GM21528 (cell line): ENCODE measurements at regions not wholly inside any gene's neighbourhood (a gene's known extent, or its start where the extent isn't known, plus 50 kb on each side); places are given as distances from the start of the nearest gene placed in this dataset.
"Not testable (repeated sequence)": the region's sequence is repeated elsewhere in the genome, so short reads cannot be mapped to it uniquely, and the experiment has no call there.

Experiments
- ATAC-seq: cut with Tn5 transposase; IDR thresholded peaks from one replicate; pipeline ENCODE4 v1.9.1; 2021; ENCODE audit warnings: mild to moderate bottlenecking, moderate library complexity; ENCODE audit not compliant: unreplicated experiment, low FRiP score

DNA sequence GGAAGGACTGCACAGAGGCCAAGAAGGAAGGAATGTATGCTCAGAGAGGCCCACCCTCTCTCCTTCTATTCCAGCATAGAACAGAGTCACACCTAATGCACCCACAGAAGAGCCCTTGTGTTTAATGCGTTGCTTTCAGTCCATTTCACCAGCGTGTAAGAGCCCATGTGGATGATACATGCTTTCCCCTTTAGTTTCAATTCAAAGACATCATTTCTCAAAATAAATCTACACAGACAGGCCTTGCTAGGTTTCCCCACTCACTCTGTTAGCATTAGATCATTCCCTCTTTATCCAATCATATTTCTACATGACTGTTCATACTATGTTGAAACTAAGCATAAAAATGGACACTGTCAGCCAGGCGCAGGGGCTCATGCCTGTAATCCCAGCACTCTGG, 331.5 kb downstream of the CEP170 start:
- ATAC-seq = not testable (repeated sequence)

DNA sequence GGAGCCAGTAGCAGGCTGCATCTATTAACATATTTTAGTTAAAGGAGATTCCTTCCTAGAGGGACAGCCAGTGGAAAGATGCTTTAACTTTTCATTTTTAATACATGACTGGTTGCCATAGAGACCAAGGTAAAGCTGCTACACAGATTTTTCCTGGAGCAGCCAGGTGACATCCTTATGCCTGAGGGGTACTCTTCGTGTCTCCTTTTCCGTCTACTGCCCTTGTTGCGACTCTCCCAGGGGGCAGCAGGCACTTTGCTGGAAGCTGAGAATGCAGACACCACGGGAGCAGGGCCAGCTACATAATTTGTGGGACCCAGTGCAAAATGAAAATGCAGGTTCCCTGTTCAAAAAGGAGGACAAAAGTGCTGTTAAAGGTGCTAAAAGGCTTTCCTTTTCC, 340.4 kb downstream of the CEP170 start:
- ATAC-seq = not testable (repeated sequence)

DNA sequence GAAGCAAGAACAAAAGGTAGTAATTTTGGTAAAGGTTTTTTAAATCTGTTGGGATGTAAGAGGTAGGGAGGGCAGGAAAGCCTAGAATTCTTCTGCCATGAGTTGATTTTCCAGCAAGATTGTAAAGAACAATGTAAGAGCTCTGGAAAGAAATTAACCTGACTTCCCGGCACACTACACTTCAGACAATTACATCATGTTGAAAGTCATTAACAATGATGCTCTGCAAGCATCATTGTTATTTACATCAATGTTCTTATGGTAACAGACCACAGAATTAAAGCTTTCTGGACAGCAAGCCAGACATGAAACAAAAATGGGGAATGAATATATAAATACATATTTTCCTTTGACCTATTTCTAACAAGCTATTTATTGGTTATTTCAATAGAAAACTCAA, 342.2 kb downstream of the CEP170 start:
- not testable (repeated sequence) for ATAC-seq

DNA sequence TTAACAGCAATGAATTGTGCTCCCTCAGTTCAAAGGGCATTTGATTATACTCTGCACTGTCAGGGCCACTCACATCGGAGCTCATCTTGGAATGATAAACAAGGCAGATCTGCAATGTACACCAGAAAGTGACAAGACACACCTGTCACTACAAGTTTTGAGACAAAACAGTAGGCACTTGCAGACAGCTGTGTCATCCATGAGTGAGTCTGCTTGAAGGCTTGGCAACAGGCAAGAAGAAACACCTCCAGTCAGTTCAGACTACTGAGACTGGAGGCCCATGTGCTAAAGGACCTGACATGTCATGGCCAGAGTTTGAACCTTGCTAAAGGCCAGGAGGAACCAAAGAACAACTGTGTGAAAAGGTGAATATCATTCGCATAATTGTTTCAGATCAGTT, 354.5 kb downstream of the CEP170 start:
- not testable (repeated sequence) for ATAC-seq

DNA sequence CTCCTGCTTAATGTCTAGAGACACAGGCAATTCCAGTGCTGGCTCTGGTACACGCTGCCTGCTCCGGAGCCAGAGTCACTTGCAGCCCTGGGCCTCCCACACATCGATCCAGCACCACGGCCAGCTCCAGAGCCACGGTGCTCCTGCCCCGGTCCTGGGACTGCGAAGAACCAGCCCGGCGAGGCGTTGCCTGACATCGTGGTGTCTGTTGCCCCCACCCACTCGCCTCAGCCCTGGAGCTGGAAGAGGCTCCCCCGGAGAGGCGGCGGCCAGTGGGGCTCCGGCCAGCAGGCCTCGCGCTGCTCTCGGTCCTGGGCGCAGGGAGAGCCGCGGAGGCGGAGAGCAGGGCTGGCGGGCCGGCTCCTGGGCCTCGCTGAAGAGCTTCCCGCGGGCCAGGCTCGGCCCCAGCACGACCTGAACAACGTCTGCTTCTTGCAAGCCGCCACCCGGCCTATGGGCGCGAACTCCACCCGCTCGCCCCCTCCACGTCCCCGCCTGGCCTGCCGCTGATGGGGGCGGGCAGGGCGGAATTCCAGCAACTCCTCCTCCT, 364.8 kb downstream of the CEP170 start:
- no peak for ATAC-seq

DNA sequence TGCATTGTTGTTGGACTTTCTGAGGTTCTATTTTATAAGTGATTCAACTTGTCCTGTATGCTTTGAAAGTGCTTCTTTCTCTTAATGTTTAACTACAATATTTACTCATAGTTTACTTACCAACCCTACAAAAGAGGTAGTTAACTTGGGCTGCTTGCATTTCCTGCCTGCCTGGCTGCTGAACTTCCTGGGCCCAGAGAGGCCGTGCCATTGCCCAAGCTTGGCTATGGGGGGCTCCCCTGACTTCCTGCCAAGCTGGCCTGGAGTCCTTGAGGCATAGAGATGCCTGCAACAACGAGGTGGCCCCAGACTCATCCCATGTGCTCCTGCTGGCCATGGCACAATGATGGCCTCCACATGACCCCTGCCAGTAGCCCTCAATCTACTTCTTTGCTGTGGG, 361.6 kb upstream of the PLD5 start:
- peak; percentile 93 for ATAC-seq

DNA sequence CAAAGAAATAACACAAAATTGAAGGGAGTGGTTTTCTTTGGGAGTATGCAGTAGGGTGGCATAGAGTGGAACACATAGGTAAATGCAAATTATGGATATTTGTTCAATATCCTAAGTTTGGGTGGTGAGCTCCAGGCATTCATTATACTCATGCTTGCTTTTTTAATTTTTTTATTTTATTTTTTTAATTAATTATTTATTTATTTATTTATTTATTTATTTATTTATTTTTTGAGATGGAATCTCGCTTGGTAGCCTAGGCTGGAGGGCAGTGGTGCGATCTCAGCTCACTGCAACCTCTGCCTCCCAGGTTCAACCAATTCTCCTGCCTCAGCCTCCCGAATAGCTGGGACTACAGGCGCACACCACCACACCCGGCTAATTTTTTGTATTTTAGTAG, 355.5 kb upstream of the PLD5 start:
- ATAC-seq = not testable (repeated sequence)

DNA sequence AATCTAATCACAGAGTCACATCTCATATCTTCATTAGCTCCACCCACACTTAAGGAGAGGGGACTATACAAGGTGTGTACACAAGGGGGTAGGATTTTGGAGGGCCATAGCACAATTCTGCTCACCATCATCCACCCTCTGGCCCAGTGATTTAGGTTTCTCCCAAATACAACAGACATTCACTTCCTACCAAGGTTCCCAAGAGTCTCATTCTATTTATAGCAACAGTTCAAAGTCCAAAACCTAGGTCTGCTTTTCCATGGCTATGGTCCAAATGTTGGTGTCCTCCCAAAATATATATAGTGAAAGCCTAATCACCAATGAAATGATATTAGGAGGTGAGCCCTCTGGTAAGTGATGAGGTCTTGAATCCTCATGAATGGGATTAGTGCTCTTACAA, 353.2 kb upstream of the PLD5 start:
- ATAC-seq = no peak

DNA sequence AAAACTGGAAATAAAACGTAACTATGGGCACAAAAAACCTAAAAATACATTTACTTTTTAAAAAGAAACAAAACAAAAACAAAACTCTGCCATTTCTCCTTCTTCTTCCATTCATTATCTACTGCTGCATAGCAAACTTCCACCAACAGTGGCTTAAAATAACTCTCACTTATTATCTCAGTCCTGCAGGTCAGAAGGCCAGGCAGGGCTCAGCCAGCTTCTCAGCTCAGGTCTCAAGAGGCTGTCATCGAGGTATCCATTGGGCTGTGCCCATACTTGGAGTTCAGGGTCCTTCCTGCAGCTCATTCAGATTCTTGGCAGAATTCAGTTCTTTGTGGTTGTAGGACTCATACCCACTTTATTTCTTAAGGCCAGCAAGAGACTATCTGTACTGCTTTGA, 352.7 kb upstream of the PLD5 start:
- ATAC-seq = no peak

DNA sequence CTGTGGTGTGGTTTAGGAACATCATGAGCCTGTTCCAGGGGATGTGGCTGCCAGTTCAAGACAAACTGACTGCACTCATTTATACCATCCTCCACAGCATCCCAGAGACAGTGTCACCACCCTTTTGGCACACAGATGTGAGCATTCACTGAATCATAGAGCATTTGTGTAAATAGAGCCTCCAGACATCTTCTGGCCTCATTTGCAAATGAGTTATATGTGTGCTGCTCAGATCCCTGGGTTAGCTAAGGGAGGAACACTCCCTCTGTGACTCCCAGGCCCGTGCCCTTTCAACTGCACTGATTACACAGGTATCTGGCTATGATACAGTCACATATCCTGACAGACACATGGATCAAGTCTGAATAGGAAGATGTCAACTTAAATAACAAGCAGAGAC, 351.5 kb upstream of the PLD5 start:
- ATAC-seq = no peak

DNA sequence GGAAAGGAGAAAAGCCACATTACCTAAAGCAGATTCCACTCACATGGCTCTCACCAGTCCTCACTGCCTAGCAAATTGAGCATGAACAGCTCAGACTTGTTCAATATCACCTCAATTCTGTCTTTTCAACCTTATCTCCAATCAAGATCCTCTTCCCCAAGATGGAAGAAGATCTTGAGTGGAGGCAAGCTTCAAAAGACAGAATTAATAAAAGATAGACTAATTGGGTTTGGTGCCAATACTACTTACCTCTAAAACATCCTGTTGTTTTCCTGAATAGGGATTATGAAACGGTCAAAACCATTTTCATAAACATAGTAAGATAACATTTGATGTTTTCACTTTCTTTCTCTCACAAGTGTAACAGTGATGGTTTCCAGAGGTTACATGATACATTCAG, 349.2 kb upstream of the PLD5 start:
- no peak for ATAC-seq

DNA sequence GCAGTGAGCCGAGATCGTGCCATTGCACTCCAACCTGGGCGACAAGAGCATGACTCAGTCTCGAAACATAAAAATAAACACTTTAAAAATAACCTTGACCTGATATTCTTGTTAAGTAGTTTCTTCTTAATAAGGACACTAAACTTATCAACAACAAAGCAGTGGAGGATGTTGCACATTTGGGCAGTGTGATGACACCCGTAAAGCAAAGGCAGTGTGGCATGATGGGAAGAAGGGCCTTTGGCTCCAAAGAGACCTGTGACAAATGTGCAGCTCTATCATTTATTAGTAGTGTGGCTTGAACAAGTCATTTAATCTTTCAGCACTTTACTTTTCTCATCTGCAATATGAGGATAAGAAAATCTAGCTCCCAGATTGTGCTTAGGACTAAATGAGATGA, 348.0 kb upstream of the PLD5 start:
- no peak for ATAC-seq

DNA sequence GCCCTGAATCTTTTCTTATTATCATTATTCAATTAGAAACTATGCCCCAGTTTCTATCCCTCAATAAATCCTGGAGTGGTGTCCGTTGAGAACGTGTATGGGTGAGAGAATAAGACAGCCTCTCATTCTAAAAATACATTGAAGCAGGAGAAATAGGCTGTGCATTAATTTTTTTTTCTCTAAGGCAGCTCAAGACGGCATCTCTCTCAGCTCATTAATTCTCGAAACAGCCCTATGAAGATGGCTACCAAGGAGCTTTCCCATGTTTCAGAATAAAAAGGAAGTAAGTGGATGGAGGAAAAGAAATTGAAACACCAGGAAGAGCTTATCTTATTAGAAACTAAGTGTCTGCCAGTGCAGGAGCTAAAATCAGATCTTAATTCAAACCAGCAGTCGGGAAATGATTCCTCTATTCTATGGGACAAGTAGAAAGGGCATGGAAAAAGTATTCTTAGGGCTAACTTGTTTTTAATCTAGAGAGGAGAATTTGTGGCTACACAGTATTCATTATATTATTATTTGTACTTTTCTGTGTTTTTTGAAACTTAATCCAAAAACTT, 347.1 kb upstream of the PLD5 start:
- no peak for ATAC-seq

DNA sequence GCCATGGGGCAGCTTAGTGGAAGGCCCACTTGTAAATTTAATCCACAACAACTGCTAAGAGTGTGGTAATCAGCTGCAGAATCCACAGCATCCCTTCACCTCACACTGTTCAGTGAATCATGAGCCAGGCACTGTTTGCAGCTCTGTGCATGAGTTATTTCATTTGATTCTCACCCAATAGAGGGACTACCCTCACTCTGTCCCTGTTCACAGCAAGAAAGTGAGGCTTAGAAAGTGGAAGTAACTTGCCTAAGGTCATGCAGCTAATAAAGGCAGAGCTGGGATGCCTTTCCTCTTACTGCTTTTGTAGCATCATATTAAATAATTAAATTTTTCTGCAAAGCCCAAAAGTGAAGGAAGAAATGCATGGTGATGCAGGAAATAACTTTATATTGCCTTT, 346.5 kb upstream of the PLD5 start:
- no peak for ATAC-seq

DNA sequence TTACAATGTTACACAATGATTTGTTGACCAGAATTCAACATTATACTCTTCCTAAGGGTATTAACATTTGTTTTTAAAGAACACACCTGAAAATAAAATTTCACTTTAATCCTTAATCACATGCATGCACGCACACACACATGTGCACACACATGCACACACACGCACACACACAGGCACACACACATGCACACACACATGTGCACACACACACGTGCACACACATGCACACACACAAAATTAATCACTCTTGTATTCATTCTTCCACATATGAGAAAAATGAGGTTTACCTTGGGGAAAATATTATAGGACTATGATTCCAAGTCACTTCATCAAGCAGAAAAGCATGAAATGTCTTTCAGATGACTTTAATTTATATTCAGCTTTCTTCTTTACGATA, 331.8 kb upstream of the PLD5 start:
- ATAC-seq = no peak

DNA sequence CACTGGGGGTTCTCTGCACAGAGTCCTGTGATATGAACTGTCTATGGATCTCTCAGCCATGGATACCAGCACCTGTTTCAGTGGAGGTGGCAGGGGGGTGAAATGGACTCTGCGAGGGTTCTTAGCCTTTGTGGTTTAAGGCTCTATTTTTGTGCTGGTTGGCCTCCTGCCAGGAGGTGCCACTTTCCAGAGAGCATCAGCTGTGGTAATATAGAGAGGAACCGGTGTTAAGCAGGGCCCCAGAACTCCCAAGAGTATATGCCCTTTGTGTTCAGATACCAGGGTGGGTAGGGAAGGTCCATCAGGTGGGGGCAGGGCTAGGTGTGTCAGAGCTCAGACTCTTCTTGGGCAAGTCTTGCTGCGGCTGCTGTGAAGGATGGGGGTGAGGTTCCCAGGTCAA, 330.0 kb upstream of the PLD5 start:
- ATAC-seq = no peak

DNA sequence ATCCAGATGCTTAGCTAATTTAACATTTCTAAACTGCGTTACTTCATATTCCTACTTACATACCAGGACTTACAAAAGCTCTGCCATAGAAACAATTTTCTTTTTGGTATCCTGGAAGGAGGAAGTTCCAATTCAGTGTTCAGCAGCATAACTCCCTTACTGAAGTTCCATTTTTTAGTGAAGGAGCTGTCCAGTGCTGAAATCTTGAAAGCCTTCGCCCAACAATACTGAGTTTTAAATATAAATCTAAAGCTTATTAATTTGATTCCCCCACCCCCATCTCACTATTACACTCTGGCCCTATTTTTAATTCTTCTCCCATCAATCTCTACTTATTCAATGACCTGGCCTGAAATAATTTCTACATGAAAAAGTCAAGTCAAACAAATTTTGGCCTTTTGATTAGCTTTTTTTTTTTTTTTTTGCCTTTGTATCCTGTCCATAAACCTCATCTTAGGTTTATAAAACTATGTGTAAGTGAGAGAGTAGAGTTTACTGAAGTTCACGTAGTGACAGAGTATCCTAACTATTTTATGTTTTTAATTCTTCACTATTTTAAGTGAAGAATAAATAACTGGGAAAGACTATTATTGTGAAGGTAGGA, 323.0 kb upstream of the PLD5 start:
- ATAC-seq = no peak

DNA sequence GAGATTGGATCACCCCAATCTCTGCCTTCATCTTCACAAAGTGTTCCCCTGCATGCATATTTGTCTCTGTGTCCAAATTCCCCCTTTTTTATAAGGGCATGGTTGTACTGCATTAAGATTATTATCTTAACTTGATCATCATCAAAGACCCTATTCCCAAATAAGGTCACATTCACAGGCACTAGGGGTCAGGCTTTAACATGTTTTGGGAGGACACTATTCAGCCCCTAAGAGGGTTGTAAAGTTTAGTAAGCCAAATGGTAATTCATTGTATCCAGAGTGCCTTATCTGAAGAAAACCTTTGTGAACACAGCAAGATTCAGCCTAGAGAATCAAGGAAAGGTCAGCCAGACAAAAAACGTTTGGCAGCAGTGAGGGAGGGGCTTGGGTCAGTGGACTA, 317.6 kb upstream of the PLD5 start:
- ATAC-seq = no peak

DNA sequence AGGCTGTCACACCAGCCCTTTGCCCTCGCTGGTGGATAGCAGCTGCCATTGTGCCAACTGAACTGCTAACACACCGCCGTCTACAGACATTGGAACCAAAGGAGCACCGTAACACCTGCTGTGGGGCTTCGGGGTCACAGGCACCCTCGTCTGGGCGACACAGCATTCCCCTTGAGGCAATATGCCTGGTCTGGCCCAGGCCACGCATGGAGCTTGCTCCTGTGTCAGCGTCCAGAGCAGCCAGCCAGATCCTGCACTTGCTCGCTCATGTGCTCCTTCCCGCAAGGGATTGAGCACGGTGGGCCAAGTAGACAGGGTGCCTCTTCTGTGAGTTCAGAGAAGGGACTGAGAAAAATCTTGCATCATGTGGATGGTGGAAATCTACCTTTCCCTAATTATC, 314.6 kb upstream of the PLD5 start:
- ATAC-seq = no peak

DNA sequence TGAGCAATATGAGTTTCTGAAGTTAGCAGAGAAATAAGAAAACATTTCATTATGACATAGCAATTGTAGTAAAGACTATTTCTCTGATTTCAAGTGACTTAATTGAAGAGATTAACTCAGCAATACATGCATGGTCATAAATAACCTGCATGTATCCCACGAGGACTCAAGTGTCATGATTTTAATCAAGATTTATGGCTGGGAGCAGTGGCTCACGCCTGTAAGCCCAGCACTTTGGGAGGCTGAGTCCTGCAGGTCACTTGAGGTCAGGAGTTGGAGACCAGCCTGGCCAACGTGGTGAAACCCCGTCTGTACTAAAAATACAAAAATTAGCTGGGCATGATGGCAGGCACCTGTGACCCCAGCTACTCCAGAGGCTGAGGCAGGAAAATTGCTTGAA, 311.9 kb upstream of the PLD5 start:
- no peak for ATAC-seq

DNA sequence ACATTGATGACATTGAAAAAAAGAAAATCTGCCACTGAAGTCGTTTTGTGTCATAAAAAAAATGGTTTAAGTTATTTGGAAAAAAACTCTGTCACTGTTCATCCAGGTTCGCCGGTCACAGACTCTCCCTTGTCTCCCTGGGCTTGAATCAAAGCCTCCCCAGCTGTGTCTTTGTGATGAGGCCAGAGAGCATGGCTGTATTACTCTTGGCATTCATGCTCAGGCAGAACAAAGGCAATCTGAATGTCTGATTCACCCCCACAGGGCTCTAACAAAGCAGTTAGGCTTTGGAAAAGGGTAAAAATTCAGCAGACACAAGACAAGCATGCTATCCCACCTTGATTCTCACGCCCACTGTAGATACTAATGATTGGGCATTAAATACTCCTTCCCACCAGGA, 304.3 kb upstream of the PLD5 start:
- ATAC-seq = no peak

DNA sequence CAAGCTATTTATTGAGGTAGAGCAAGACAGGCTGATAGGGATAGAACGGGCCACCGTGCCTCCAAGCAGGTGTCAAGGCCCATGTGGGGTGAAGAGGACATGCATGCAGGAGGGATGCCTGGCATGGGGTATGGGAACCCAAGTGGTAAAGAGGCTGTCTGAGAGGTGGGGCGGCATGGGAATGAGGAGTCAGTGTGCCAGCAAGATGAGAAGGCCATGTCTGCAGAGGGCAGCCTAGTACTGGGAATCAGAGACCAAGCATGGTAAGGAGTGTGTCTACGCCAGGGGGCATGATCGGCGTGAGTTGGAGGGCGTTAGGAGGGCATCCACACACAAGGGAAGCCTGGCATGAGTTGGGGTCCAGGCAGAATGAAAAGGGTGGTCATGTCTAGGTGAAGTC, 303.7 kb upstream of the PLD5 start:
- no peak for ATAC-seq

DNA sequence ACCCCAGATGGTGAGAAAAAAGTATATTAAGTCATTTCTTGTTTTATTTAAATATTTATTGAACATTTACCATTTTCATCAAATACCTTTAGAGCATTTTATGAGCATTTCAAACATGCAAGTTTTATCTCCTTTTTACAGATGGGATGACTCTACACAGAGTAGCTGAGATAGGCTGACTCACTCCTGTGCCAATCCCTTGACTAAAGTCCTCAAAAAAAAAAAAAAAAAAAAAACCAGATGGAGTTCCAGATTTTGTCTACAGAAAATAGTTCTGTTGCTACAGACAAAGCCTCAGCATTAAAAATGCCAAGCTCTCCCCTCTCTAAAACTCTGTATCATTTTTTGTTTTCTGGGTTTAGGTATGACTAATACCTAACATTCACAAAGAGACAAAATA, 303.0 kb upstream of the PLD5 start:
- no peak for ATAC-seq
